Testis (tissue), 2 donors: ENCODE measurements at regions not wholly inside any gene's neighbourhood (a gene's known extent, or its start where the extent isn't known, plus 50 kb on each side); places are given as distances from the start of the nearest gene placed in this dataset.

Source experiments
- DNase-seq: peaks from one replicate; pipeline ENCODE4 v3.0.0-alpha.2; 2019
- H3K27ac ChIP-seq, 2 donors: fragments of 200-600 bp; sonication (generic); one replicate each; pipeline ENCODE4 v1.5.1; 2019
- H3K27me3 ChIP-seq: fragments of 200-600 bp; sonication (generic); one replicate; pipeline ENCODE4 v1.5.1; 2019
- H3K36me3 ChIP-seq: fragments of 200-600 bp; sonication (generic); one replicate; pipeline ENCODE4 v1.5.1; 2017; ENCODE audit warnings: low read depth; ENCODE audit errors: missing control alignments
- H3K4me1 ChIP-seq: fragments of 200-600 bp; sonication (generic); one replicate; pipeline ENCODE4 v1.5.1; 2019
- H3K4me3 ChIP-seq, 2 donors: fragments of 200-600 bp; sonication (generic); one replicate each; pipeline ENCODE4 v1.5.1; 2017 to 2019
- H3K9me3 ChIP-seq: fragments of 200-600 bp; sonication (generic); one replicate; pipeline ENCODE4 v1.5.1; 2017
- CTCF ChIP-seq, 3 experiments: fragments of 450-650 bp in 2 of 3; fragments of 200-600 bp in 1 of 3; sonication (generic) in 1 of 3; IDR thresholded peaks; one replicate each; pipeline ENCODE4 v1.5.1; 2016 to 2019; ENCODE audit warnings: antibody characterized with exemption in 3 of 3, mild to moderate bottlenecking in 2 of 3, moderate library complexity in 1 of 3
- POLR2A ChIP-seq: fragments of 450-650 bp; IDR thresholded peaks from one replicate; pipeline ENCODE4 v1.6.1; 2017; ENCODE audit warnings: antibody characterized with exemption, mild to moderate bottlenecking, moderate library complexity
- WGBS, 2 donors: methylation state at CpG; one replicate each; pipeline ENCODE4 v1.1.5; 2018; 5-methylcytosine and 5-hydroxymethylcytosine counted together
- intact Hi-C: fragments of 100-400 bp; cut with DNase I; formaldehyde crosslinking; loops from one replicate; pipeline ENCODE4 v1.15.1; 2023; ENCODE audit warnings: low total_unique reads

GRCh38 chr1:229887043-229887822 is 179.8 kb upstream of the GALNT2 start:
- DNase-seq, result no peak
- intact Hi-C loops, result no loop called here
- Histone ChIP-seq H3K27ac (no peak overlapping the region), H3K4me1 (peaks cover 9% of the 10 kb centered on the region), H3K27me3 (no peaks in the 10 kb centered on the region), H3K9me3 (no peaks in the 10 kb centered on the region), H3K36me3 (no peaks in the 10 kb centered on the region), H3K4me3 (no peak overlapping the region)
- WGBS, 2 donors, result 88 to 95% methylated on average over 3 of the region's 3 CpGs
- TF ChIP-seq POLR2A (no peak), CTCF (IDR thresholded peaks at IDR 0.05) (no peak)

- intact Hi-C loops, result no loop called here
- no peak for TF ChIP-seq POLR2A
- TF ChIP-seq CTCF (IDR thresholded peaks at IDR 0.05), result no peak
- H3K9me3 ChIP-seq, result no peaks in the 10 kb centered on the region
- H3K27me3 ChIP-seq, result no peaks in the 10 kb centered on the region
- peaks cover 9% of the 10 kb centered on the region for H3K4me1 ChIP-seq
- H3K27ac ChIP-seq, result peak overlapping the region; percentile 14 to 23
- no peak overlapping the region for H3K4me3 ChIP-seq
- no peak for DNase-seq
- H3K36me3 ChIP-seq, result no peaks in the 10 kb centered on the region
- 87 to 97% methylated on average over 2 of the region's 2 CpGs for WGBS, 2 donors
These were observed 178.9 kb upstream of the GALNT2 start for GRCh38 chr1:229888157-229888556.

GRCh38 chr1:229888561-229889001 is 178.5 kb upstream of the GALNT2 start:
- Histone ChIP-seq H3K4me1 (peaks cover 9% of the 10 kb centered on the region), H3K36me3 (no peaks in the 10 kb centered on the region), H3K27me3 (no peaks in the 10 kb centered on the region), H3K9me3 (no peaks in the 10 kb centered on the region), H3K27ac (peak overlapping the region; percentile 14 to 23), H3K4me3 (no peak overlapping the region)
- TF ChIP-seq POLR2A, result no peak
- TF ChIP-seq CTCF (IDR thresholded peaks at IDR 0.05), result no peak
- peak; percentile 67 for DNase-seq
- intact Hi-C loops, result no loop called here
- WGBS, 2 donors, result 65 to 85% methylated on average over 3 of the region's 3 CpGs

GRCh38 chr1:229889031-229889517 is 178.0 kb upstream of the GALNT2 start:
- H3K27ac ChIP-seq, result peak overlapping the region in 1 of 2 donors; percentile 57
- H3K4me1 ChIP-seq, result peaks cover 9% of the 10 kb centered on the region
- DNase-seq, result peak; percentile 80
- no peak for TF ChIP-seq CTCF (IDR thresholded peaks at IDR 0.05)
- TF ChIP-seq POLR2A, result no peak
- no peak overlapping the region for H3K4me3 ChIP-seq
- H3K27me3 ChIP-seq, result no peaks in the 10 kb centered on the region
- no peaks in the 10 kb centered on the region for H3K36me3 ChIP-seq
- no peaks in the 10 kb centered on the region for H3K9me3 ChIP-seq
- 67 to 69% methylated on average over 1 of the region's 1 CpG for WGBS, 2 donors
- intact Hi-C loops, result no loop called here

GRCh38 chr1:229891227-229891626 is 175.8 kb upstream of the GALNT2 start:
- Histone ChIP-seq H3K4me3 (no peak overlapping the region), H3K27ac (no peak overlapping the region), H3K9me3 (no peaks in the 10 kb centered on the region), H3K4me1 (peaks cover 9% of the 10 kb centered on the region), H3K36me3 (no peaks in the 10 kb centered on the region), H3K27me3 (no peaks in the 10 kb centered on the region)
- intact Hi-C loops, result no loop called here
- 95 to 98% methylated on average over 2 of the region's 2 CpGs for WGBS, 2 donors
- DNase-seq, result no peak
- TF ChIP-seq POLR2A (no peak), CTCF (IDR thresholded peaks at IDR 0.05) (no peak)
